GM12872 (cell line): ENCODE measurements at regions not wholly inside any gene's neighbourhood (a gene's known extent, or its start where the extent isn't known, plus 50 kb on each side); places are given as distances from the start of the nearest gene placed in this dataset.

Experiments used
- CTCF ChIP-seq: IDR thresholded peaks from 3 replicates; pipeline ENCODE4 v1.5.1; 2011; ENCODE audit warnings: low read depth, mild to moderate bottlenecking, low read length, moderate library complexity; ENCODE audit not compliant: insufficient read depth

DNA sequence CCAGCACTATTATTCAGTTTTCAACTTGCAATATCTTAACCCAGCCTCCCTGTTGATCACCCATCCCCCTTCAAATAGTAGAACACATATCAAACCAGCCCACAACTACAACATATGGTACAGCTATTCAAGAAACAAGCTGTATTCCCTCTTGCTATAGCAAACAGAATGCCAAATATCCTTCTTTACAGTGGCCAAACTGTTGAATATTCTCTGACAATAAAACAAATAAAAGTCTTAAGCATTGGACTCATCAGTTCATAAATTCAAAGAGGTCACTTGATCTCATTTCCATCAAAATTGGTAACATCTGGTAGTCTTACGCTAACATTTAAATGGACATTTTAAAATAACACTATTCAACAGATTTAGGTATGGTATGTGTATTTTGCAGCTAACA, 350.8 kb downstream of the EFNA5 start:
- no peak for TF ChIP-seq CTCF

DNA sequence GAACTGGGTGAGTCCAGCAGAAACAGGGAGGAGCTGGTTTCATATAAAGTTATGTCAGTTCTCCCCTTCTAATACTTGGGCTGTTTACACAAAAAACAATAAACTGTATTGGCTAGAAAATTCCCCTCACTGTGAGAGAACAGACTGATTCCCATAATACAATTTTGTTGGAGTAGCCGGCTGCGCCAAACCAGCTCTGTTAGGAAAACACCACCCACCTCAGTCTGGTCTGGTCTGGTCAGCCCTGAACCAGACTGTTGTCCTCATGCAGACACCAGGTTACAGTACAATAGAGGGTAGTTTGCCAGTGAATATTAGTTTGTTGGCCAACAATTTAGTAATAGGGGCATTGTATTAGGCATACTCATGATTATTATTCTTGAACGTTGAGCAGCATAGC, 356.4 kb downstream of the EFNA5 start:
- TF ChIP-seq CTCF: no peak

GRCh38 chr5:107313921-107314320, 356.8 kb downstream of the EFNA5 start:
- TF ChIP-seq CTCF: no peak

GRCh38 chr5:107313098-107313497, 357.6 kb downstream of the EFNA5 start:
- no peak for TF ChIP-seq CTCF

GRCh38 chr5:107310181-107310580, 360.6 kb downstream of the EFNA5 start:
- no peak for TF ChIP-seq CTCF

GRCh38 chr5:107306594-107306993, 364.1 kb downstream of the EFNA5 start:
- TF ChIP-seq CTCF: no peak

DNA sequence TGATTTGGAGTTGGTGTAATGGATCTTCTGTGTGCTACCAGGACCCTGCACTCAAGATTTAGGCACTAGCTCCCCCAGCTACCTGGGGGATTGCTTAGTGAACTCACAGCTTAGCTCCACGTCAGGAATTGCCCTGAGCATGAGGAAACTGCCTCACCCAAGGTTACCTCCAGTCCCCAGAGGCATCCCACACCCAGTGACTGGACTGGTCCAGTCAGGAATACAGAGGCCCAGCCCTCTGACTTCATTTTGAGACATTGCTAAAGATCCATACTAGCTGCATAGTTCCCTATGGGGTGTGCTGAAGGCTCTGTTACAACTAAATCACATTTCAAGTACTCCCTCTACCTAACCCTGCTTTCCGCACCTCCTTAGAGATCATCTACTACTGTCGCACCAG, 364.7 kb downstream of the EFNA5 start:
- no peak for TF ChIP-seq CTCF

- TF ChIP-seq CTCF: no peak
These were observed 366.1 kb downstream of the EFNA5 start for GRCh38 chr5:107304684-107305083.
